ENCODE measurements at regions not wholly inside any gene's neighbourhood (a gene's known extent, or its start where the extent isn't known, plus 50 kb on each side); places are given as distances from the start of the nearest gene placed in this dataset.

GRCh38 chr16:9191274-9191850, 99.9 kb downstream of the HAPSTR1 start:
- ChIA-PET POLR2A (ENCODE audit: low non-redundant PET) (no interaction called here), CTCF (no interaction called here)
- DNase-seq (ENCODE audit: low spot score): no peak
- Histone ChIP-seq H3K27ac (ENCODE audit: low read depth, low read length, poor library complexity, severe bottlenecking) (no peak overlapping the region), H3K9me3 (ENCODE audit: low read depth, low read length, poor library complexity, severe bottlenecking) (no peaks in the 10 kb centered on the region), H3K36me3 (ENCODE audit: insufficient read depth, low read length, poor library complexity, severe bottlenecking) (no peaks in the 10 kb centered on the region), H3K4me3 (ENCODE audit: low read depth, low read length, poor library complexity, severe bottlenecking) (no peak overlapping the region), H3K4me1 (ENCODE audit: insufficient read depth, low read length, poor library complexity, severe bottlenecking) (peaks cover 37% of the 10 kb centered on the region), H3K27me3 (replicated peaks; ENCODE audit: insufficient read depth, low read depth, low read length, poor library complexity) (no peaks in the 10 kb centered on the region)
- intact Hi-C loops (cut with micrococcal nuclease; ENCODE audit: unreplicated experiment): loop anchor here (10.0 kb wide), 1 partner anchor 147 kb away; no protein-coding TSS in a partner anchor
- no TSS peak for BruUV-seq (replicated peaks)
- TF ChIP-seq, protein P1, sequence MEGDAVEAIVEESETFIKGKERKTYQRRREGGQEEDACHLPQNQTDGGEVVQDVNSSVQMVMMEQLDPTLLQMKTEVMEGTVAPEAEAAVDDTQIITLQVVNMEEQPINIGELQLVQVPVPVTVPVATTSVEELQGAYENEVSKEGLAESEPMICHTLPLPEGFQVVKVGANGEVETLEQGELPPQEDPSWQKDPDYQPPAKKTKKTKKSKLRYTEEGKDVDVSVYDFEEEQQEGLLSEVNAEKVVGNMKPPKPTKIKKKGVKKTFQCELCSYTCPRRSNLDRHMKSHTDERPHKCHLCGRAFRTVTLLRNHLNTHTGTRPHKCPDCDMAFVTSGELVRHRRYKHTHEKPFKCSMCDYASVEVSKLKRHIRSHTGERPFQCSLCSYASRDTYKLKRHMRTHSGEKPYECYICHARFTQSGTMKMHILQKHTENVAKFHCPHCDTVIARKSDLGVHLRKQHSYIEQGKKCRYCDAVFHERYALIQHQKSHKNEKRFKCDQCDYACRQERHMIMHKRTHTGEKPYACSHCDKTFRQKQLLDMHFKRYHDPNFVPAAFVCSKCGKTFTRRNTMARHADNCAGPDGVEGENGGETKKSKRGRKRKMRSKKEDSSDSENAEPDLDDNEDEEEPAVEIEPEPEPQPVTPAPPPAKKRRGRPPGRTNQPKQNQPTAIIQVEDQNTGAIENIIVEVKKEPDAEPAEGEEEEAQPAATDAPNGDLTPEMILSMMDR (conservative IDR thresholded peaks at IDR 0.05; ENCODE audit: low read depth, low read length): no peak
- no peak for TF ChIP-seq EZH2 (IDR thresholded peaks at IDR 0.05; ENCODE audit: borderline replicate concordance, low read depth, low read length, poor library complexity, severe bottlenecking)

- CTCF ChIA-PET: no interaction called here
- Histone ChIP-seq H3K9me3 (ENCODE audit: low read depth, low read length, poor library complexity, severe bottlenecking) (no peaks in the 10 kb centered on the region), H3K27ac (ENCODE audit: low read depth, low read length, poor library complexity, severe bottlenecking) (no peak overlapping the region), H3K27me3 (replicated peaks; ENCODE audit: insufficient read depth, low read depth, low read length, poor library complexity) (no peaks in the 10 kb centered on the region), H3K4me3 (ENCODE audit: low read depth, low read length, poor library complexity, severe bottlenecking) (no peak overlapping the region), H3K4me1 (ENCODE audit: insufficient read depth, low read length, poor library complexity, severe bottlenecking) (peaks cover 26% of the 10 kb centered on the region), H3K36me3 (ENCODE audit: insufficient read depth, low read length, poor library complexity, severe bottlenecking) (no peaks in the 10 kb centered on the region)
- intact Hi-C loops (cut with micrococcal nuclease; ENCODE audit: unreplicated experiment): loop anchor here (10.0 kb wide), 1 partner anchor 148 kb away; no protein-coding TSS in a partner anchor
- TF ChIP-seq, protein P1 (conservative IDR thresholded peaks at IDR 0.05; ENCODE audit: low read depth, low read length): no peak
- TF ChIP-seq EZH2 (IDR thresholded peaks at IDR 0.05; ENCODE audit: borderline replicate concordance, low read depth, low read length, poor library complexity, severe bottlenecking): no peak
- no peak for DNase-seq (ENCODE audit: low spot score)
- POLR2A ChIA-PET (ENCODE audit: low non-redundant PET): no interaction called here
- no TSS peak for BruUV-seq (replicated peaks)
Observed at GRCh38 chr16:9192746-9193145, 101.3 kb downstream of the HAPSTR1 start.

- no peak overlapping the region for H3K4me3 ChIP-seq (ENCODE audit: low read depth, low read length, poor library complexity, severe bottlenecking)
- ChIA-PET POLR2A (ENCODE audit: low non-redundant PET) (interaction anchor here (0.5 kb wide), 1 partner anchor 22 kb away, joined by 3 read pairs; no protein-coding TSS in a partner anchor), CTCF (no interaction called here)
- H3K36me3 ChIP-seq (ENCODE audit: insufficient read depth, low read length, poor library complexity, severe bottlenecking): no peaks in the 10 kb centered on the region
- BruUV-seq (replicated peaks): no TSS peak
- H3K4me1 ChIP-seq (ENCODE audit: insufficient read depth, low read length, poor library complexity, severe bottlenecking): peaks cover 23% of the 10 kb centered on the region
- intact Hi-C loops (cut with micrococcal nuclease; ENCODE audit: unreplicated experiment): loop anchor here (5.0 to 10.0 kb wide), 2 partner anchors 103 to 150 kb away; partner anchors contain the start of gene HAPSTR1
- no peak for DNase-seq (ENCODE audit: low spot score)
- TF ChIP-seq, protein P1 (conservative IDR thresholded peaks at IDR 0.05; ENCODE audit: low read depth, low read length): no peak
- TF ChIP-seq EZH2 (IDR thresholded peaks at IDR 0.05; ENCODE audit: borderline replicate concordance, low read depth, low read length, poor library complexity, severe bottlenecking): no peak
- peak overlapping the region; percentile 36 for H3K27ac ChIP-seq (ENCODE audit: low read depth, low read length, poor library complexity, severe bottlenecking)
- no peaks in the 10 kb centered on the region for H3K27me3 ChIP-seq (replicated peaks; ENCODE audit: insufficient read depth, low read depth, low read length, poor library complexity)
- H3K9me3 ChIP-seq (ENCODE audit: low read depth, low read length, poor library complexity, severe bottlenecking): no peaks in the 10 kb centered on the region
Observed at GRCh38 chr16:9195287-9195686, 103.8 kb downstream of the HAPSTR1 start.
